Stimulated activated CD4-positive, alpha-beta T cell treated with anti-CD3 and anti-CD28 coated beads, Interleukin-4, amount 100 ng/mL, for 4 hours (primary cell): ENCODE measurements at regions not wholly inside any gene's neighbourhood (a gene's known extent, or its start where the extent isn't known, plus 50 kb on each side); places are given as distances from the start of the nearest gene placed in this dataset.

Experiments used
- DNase-seq, 2 experiments: peaks; one replicate each; pipeline ENCODE4 v3.0.0-alpha.2; 2020

- no peak for DNase-seq
Measured at GRCh38 chr17:77421630-77421972, 280.8 kb downstream of the SEC14L1 start.

- no peak for DNase-seq
Measured at GRCh38 chr17:77422104-77422747, 281.5 kb downstream of the SEC14L1 start.

DNA sequence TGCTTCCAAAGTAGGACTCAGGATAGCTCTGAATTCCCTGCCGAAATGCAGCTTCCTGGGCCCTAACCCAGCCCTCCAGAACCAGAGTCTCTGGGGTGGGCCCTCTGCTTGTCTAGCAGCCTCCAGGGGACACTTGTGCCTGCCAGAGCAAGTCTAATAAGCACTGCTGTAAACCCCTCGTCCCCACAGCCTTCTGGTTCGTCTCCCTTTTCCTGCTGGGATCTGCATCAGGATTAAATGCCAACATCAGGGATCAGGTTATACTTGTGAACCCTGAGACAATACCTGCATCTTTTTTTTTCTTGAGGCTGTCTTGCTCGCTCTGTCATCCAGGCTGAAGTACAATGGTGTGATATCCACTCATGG, 282.0 kb downstream of the SEC14L1 start:
- DNase-seq: no peak

DNA sequence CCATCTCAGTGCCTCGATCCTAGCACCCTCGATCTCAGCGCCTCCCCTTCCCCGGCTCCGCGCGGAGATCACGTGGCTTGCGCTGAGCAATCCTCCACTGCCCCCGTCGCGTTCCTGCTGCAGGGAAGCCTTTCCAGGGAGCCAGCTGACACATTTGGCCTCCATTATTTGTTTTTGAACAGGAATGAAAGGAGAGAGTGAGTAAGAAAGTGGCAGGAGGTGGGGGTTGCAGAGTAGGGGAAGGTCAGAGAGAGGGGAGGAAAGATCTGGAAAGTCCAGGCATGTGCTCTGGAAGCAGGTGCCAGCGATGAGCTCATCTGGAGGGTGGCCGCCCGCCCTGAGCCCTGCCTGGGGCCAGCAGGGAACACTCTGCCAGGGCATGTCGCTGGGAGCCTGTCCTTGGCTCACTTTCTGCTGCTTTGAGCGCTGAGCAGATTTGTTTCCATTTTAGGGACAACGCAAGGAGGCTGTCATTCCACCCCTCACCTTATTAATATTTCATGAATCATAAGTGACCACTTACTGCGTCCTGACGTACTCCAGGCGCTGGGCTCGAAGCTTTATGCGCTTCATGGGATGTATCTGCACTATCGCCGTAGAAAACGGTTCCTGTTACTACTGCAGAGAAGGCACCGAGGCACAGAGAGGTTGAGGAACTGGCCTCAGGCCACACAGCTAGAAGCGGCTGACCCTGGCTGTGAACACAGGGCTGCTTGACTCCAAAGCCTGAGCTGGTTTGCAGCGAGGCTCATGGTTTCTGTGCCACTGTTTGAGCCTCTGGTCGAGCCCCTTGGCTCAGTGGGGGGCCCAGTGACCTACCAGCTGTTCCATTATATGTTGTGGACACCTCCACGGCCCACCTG, 283.1 kb downstream of the SEC14L1 start:
- DNase-seq: no peak

GRCh38 chr17:77424585-77425344, 284.0 kb downstream of the SEC14L1 start:
- DNase-seq: no peak

GRCh38 chr17:77425348-77425747, 284.6 kb downstream of the SEC14L1 start:
- no peak for DNase-seq

- peak in 1 of 2 experiments; percentile 31 for DNase-seq
Measured at GRCh38 chr17:77425791-77426641, 285.2 kb downstream of the SEC14L1 start.

- DNase-seq: no peak
Measured at GRCh38 chr17:77426676-77427386, 286.1 kb downstream of the SEC14L1 start.

DNA sequence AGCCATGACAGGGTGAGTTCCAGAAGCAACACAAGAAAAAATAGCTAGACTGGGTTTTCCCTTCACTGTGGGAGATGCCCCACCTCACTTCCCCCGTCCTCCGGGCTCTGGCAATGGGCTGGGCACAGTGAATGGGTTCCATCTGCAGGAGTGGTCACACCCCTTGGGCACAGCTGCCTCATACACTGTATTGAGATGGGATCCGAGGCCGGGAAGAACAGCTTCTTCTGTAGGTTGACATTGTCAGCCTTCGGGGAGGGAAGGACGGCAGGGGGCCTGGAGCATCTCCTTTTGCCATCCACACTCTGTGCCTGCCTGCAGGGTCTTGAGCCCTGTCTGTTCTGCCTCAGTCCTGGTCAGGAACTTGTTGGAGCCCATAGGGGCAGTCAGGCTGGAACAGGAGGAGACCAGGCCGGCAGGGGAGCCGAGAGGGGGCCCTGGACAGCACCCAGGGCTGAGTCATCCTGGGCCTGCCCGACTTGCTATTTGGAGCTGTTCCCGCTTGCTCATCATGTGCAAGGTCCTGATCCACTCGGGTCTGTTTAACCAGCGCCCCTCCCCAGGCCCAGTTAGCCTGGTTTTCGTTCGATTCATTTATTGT, 286.7 kb downstream of the SEC14L1 start:
- DNase-seq: no peak

- no peak for DNase-seq
Measured at GRCh38 chr17:77428020-77428748, 287.4 kb downstream of the SEC14L1 start.

- DNase-seq: no peak
Measured at GRCh38 chr17:77428749-77429368, 288.1 kb downstream of the SEC14L1 start.

GRCh38 chr17:77429369-77429968, 288.7 kb downstream of the SEC14L1 start:
- DNase-seq: no peak

- peak; percentile 78 to 84 for DNase-seq
Measured at GRCh38 chr17:77429969-77430752, 289.4 kb downstream of the SEC14L1 start.

DNA sequence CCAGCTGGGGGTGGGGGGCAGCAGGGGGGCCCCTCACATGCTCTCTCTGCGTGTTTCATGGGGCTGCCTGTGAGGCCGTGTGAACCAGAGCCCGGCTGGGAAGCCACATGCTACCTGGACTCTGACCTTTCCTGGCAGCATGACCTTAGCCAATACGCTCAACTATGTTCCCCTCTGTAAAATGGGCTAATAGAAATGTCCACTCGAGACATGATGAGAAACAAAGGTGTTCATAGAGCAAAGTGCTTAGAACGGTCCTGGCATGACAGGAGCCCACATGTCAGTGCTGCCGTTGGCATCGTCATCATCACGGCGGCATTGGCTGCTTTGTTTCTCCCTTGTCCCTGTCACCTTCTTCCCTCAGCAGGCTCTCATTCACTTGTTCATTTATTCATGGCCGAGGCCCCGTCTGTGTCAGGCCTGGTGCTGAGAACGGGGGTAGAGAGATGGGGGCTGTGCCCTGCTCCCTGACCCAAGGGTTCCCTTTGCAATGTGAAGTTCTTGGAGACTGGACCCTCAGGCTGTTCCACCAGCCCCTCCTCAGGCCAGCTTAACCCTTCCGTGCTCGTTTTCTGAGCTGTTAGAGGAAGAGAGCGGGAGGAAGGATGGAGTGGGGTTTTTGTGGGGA, 291.4 kb downstream of the SEC14L1 start:
- DNase-seq: no peak

GRCh38 chr17:77432742-77433141, 292.0 kb downstream of the SEC14L1 start:
- DNase-seq: no peak

GRCh38 chr17:77433385-77434135, 292.8 kb downstream of the SEC14L1 start:
- no peak for DNase-seq

DNA sequence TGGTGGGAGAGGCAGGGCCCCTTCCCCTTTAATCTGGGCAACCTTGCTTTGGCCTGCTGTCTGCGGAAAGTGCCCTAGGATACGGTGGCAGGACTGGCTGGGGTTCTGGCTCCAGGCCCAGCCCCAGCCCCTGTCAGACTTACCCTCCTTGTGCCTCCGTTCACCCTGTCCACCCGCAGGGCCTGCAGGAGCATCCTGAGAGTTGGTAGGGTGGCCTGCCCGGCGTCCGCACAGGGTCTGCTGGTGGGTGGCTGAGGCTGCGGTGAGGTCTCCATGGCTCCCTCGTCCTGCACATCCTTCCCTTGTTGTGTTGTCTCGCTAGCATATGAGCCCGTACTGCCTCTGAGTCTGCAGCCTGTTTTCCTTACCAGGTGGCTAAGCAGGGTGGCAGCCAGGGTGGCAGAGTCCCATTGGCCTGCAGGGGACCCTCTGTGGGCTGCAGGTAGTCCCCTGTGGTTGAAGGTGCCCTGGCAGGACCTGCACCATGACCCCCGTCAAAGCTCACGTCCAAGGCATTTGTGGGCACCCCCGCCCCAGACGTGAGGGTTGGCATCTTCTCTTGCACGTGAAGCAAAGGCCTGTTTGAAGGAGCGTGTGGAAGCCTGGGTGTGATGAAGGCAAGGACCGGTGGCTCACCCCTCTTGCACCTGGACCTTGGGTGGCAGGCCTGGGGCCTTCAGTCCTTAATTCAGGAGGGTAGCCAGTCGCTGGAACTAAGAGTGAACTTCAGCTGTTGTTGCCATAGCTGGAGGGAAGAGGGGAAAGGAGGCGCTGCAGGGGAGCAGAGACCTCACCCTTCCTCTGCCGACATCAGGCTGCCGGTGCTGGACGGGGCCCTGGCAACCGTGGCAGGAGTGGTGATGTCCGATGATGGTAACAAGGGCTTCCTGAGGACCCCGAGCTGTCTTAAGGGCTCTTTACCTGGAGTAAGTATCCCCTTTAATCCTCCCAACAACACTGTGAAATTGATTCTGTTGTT, 293.7 kb downstream of the SEC14L1 start:
- no peak for DNase-seq
